ENCODE measurements at regions not wholly inside any gene's neighbourhood (a gene's known extent, or its start where the extent isn't known, plus 50 kb on each side); places are given as distances from the start of the nearest gene placed in this dataset.

- Histone ChIP-seq H3K4me2 (ENCODE audit: insufficient read depth in 1 of 2, low read depth in 2 of 2, low read length in 2 of 2) (no peak overlapping the region), H3K9me3 (ENCODE audit: insufficient read depth in 2 of 2, low read depth in 1 of 2, low read length in 1 of 2) (no peaks in the 10 kb centered on the region), H2BK15ac (ENCODE audit: low read length) (no peak overlapping the region), H3K23me2 (ENCODE audit: low read depth, low read length) (no peaks in the 10 kb centered on the region), H3K79me1 (ENCODE audit: low read depth, low read length) (no peaks in the 10 kb centered on the region), H3K9ac (replicated peaks in 1 of 4; ENCODE audit: extremely low read depth in 1 of 4, low read depth in 3 of 4, low read length in 3 of 4) (no peak overlapping the region), H4K91ac (replicated peaks; ENCODE audit: insufficient read length, low read length) (no peak overlapping the region), H3K14ac (ENCODE audit: insufficient read length) (no peak overlapping the region), H3K27ac (ENCODE audit: low read depth, low read length) (no peak overlapping the region), H2BK5ac (ENCODE audit: low read depth, low read length) (no peak overlapping the region), H3K79me2 (ENCODE audit: control insufficient read depth in 1 of 2, insufficient read depth in 2 of 2, low read length in 2 of 2) (no peaks in the 10 kb centered on the region), H2AK5ac (ENCODE audit: low read depth, low read length) (no peak overlapping the region), H2BK12ac (ENCODE audit: low read depth, low read length) (no peak overlapping the region), H3K56ac (replicated peaks; ENCODE audit: insufficient read length, low read depth, low read length) (no peak overlapping the region), H2BK20ac (ENCODE audit: low read length) (no peak overlapping the region), H2AFZ (ENCODE audit: low read length) (no peak overlapping the region), H4K8ac (ENCODE audit: extremely low read depth, insufficient read depth, low read length) (no peak overlapping the region), H2BK120ac (replicated peaks; ENCODE audit: low read depth, low read length) (no peak overlapping the region), H3K4me1 (replicated peaks in 1 of 4; ENCODE audit: control insufficient read depth in 3 of 4, insufficient read depth in 4 of 4, low read length in 3 of 4) (peaks cover 2 to 14% (median 6%) of the 10 kb centered on the region in 4 experiments; a peak in 4 of 7 replicates), H3K18ac (ENCODE audit: extremely low read depth, low read length) (no peak overlapping the region), H3K27me3 (replicated peaks in 1 of 4; ENCODE audit: control insufficient read depth in 3 of 4, extremely low read depth in 1 of 4, insufficient read depth in 3 of 4, low read length in 3 of 4) (no peaks in the 10 kb centered on the region), H3K36me3 (ENCODE audit: control insufficient read depth in 2 of 4, insufficient read depth in 4 of 4, low read length in 3 of 4) (no peaks in the 10 kb centered on the region), H3K23ac (ENCODE audit: insufficient read length) (no peak overlapping the region), H4K5ac (ENCODE audit: insufficient read length, low read depth, low read length) (no peak overlapping the region), H3K4ac (replicated peaks; ENCODE audit: insufficient read length, low read depth, low read length) (no peak overlapping the region), H3K4me3 (ENCODE audit: extremely low read depth in 1 of 4, insufficient read depth in 2 of 4, low read depth in 3 of 4, low read length in 4 of 4) (no peak overlapping the region), H4K20me1 (replicated peaks in 1 of 2; ENCODE audit: control insufficient read depth in 1 of 2, insufficient read depth in 2 of 2, low read length in 2 of 2) (no peaks in the 10 kb centered on the region)
- FAIRE-seq (no peak), DNase-seq (ENCODE audit: low read depth in 1 of 2, low spot score in 2 of 2) (no peak)
- no peak for TF ChIP-seq TAF7 (optimal IDR thresholded peaks at IDR 0.05; ENCODE audit: borderline replicate concordance, low read depth, low read length)
- TF ChIP-seq KDM4A (IDR thresholded peaks at IDR 0.05; ENCODE audit: low read depth, low read length, severe bottlenecking) = no peak
- no peak for TF ChIP-seq SAP30 (IDR thresholded peaks at IDR 0.05; ENCODE audit: insufficient read depth, insufficient replicate concordance, low read length)
- TF ChIP-seq POLR2A (IDR thresholded peaks at IDR 0.05; ENCODE audit: control extremely low read depth in 1 of 2, low read depth in 2 of 2, low read length in 2 of 2) = no peak
- TF ChIP-seq RFX5 (IDR thresholded peaks at IDR 0.05; ENCODE audit: borderline replicate concordance, low read depth, low read length) = no peak
- TF ChIP-seq ATF3 (IDR thresholded peaks at IDR 0.05; ENCODE audit: insufficient read depth, low read depth, low read length) = no peak
- TF ChIP-seq KDM1A (IDR thresholded peaks at IDR 0.05; ENCODE audit: borderline replicate concordance, low read length) = no peak
- no peak for TF ChIP-seq TBP (IDR thresholded peaks at IDR 0.05; ENCODE audit: low read depth, low read length)
- TF ChIP-seq E2F6 (IDR thresholded peaks at IDR 0.05) = no peak
- TF ChIP-seq TCF12 (IDR thresholded peaks at IDR 0.05; ENCODE audit: low read depth, low read length) = no peak
- no peak for TF ChIP-seq TAF1 (IDR thresholded peaks at IDR 0.05; ENCODE audit: low read depth, low read length)
- TF ChIP-seq JUN (IDR thresholded peaks at IDR 0.05; ENCODE audit: low read depth, low read length) = no peak
- WGBS, 2 experiments (ENCODE audit: extremely low coverage in 1 of 2, insufficient coverage in 1 of 2, insufficient read length in 1 of 2, insufficient replicate concordance in 2 of 2, low coverage in 1 of 2, low lambda C conversion rate in 2 of 2, missing lambda C conversion rate in 1 of 2) = 94% methylated on average over 1 of the region's 1 CpG; no CpG with 5 or more reads in 1 of the 2 experiments
- CTCF ChIA-PET (ENCODE audit: partially characterized antibody) = no interaction called here
- POLR2A ChIA-PET (ENCODE audit: partially characterized antibody) = no interaction called here
Measured at GRCh38 chr3:177550667-177551066, 353.4 kb upstream of the TBL1XR1 start.
